Effector memory CD8-positive, alpha-beta T cell (primary cell): ENCODE measurements at regions not wholly inside any gene's neighbourhood (a gene's known extent, or its start where the extent isn't known, plus 50 kb on each side); places are given as distances from the start of the nearest gene placed in this dataset.
"Not testable (repeated sequence)": the region's sequence is repeated elsewhere in the genome, so short reads cannot be mapped to it uniquely, and the experiment has no call there.

Source experiments
- ATAC-seq: fragments of 150-1000 bp; cut with Tn5 transposase; replicated peaks from 2 replicates; pipeline ENCODE4 v1.10.0; 2021; ENCODE audit warnings: mild to moderate bottlenecking, moderate library complexity
- DNase-seq, 3 experiments: peaks; one replicate each; pipeline ENCODE4 v3.0.0; 2021
- H3K27ac Mint-ChIP-seq, 2 donors: one replicate each; pipeline ENCODE4 v1.8.0; 2022; ENCODE audit warnings: mild to moderate bottlenecking in 2 of 2, mixed read lengths in 2 of 2, moderate library complexity in 2 of 2
- H3K27me3 Mint-ChIP-seq, 2 donors: one replicate each; pipeline ENCODE4 v1.8.0; 2022; ENCODE audit warnings: mixed read lengths in 2 of 2
- H3K36me3 Mint-ChIP-seq: one replicate; pipeline ENCODE4 v1.8.0; 2022; ENCODE audit warnings: mild to moderate bottlenecking, moderate library complexity, mixed read lengths; ENCODE audit not compliant: insufficient read depth
- H3K4me1 Mint-ChIP-seq, 2 donors: one replicate each; pipeline ENCODE4 v1.8.0; 2022; ENCODE audit warnings: low read depth in 2 of 2, mixed read lengths in 2 of 2
- H3K4me3 Mint-ChIP-seq, 2 donors: one replicate each; pipeline ENCODE4 v1.8.0; 2022; ENCODE audit warnings: mild to moderate bottlenecking in 2 of 2, mixed read lengths in 2 of 2, moderate library complexity in 2 of 2
- H3K9me3 Mint-ChIP-seq, 2 donors: one replicate each; pipeline ENCODE4 v1.8.0; 2022; ENCODE audit warnings: mixed read lengths in 2 of 2

DNA sequence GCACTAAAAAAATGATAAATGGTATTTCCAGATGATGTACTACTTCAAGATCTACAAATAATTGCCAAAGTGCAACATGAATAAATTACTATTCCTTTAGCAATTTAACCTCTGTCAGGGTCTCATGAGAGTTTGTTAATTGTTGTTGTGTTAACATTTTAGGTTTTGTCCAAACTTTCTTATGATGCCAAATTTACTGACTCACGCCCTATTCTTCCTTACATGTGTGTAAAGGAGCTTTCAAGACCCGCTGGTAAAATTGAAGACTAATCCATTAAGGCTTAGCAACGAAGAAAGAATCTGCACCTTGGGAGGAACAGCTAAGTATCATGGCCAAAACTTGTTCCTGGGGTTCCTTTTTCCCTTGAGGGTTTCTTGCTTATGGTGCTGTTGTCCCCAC, 252.7 kb upstream of the JADE1 start:
- ATAC-seq (no peak), DNase-seq (no peak)
- Mint-ChIP-seq H3K27ac (no peak overlapping the region), H3K4me1 (peaks cover 8 to 11% of the 10 kb centered on the region in 2 donors), H3K4me3 (no peak overlapping the region), H3K36me3 (peaks cover 12% of the 10 kb centered on the region), H3K9me3 (no peaks in the 10 kb centered on the region), H3K27me3 (peaks cover 6 to 17% of the 10 kb centered on the region in 2 donors)

DNA sequence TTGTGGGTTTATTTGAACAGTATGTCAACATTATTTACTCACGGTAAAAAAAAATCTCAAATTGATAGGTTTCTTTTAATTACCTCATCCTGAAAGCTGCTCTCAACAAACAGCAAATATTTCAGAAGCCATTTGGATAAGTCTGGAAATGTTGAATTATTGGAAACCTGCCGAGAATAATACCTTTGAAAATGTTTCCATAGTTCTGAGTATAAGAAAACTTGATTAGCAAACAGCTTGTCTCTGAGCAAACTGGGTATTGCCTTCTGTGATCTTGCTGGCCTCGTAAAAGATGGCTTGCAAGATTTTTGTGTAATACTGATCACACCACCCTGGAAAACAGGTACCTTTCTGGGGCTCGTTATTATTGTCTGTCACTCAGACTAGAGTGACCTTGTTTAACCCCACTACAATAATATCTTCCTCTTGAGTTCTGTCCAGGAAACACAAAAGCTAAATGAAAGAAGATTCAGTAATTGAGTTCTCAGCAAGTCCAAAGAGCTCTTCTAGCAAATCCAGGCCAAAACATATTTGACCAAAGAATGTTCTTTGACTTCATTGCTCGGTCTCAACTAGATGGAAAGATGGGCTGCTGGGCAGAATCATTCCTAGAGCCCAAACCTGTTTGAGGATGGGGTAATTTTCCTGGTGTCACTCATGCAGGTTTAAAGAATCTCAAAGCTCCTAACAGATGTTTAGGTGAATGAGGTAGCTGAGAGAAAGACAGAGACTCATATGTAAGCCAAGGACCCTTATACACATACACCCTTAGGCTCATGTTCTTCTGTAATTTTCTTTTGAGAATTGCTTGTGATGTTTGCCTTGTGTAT, 255.6 kb upstream of the JADE1 start:
- peaks cover 8 to 11% of the 10 kb centered on the region in 2 donors for H3K4me1 Mint-ChIP-seq
- no peaks in the 10 kb centered on the region for H3K9me3 Mint-ChIP-seq
- H3K27ac Mint-ChIP-seq, result peak overlapping the region; percentile 95 to 99
- H3K36me3 Mint-ChIP-seq, result peaks cover 12% of the 10 kb centered on the region
- H3K27me3 Mint-ChIP-seq, result peaks cover 6 to 17% of the 10 kb centered on the region in 2 donors
- no peak for ATAC-seq
- H3K4me3 Mint-ChIP-seq, result peak overlapping the region; percentile 93 to 98
- no peak for DNase-seq

DNA sequence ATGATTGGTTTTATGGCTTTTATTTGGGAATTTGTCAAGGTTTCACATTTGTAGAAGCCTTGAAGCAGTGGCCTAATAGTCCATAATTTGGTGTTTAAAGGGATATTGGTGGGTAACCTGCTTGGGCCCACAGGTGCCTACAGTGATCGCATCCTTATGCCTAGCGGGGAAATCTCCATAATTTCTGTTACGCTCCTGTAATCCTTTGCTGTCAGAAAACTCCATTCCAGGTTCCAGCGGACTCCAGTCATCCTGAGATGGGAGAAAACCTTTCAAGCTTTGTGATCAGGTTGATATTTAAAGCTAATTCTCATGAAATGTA, 257.0 kb upstream of the JADE1 start:
- DNase-seq, result no peak
- peak overlapping the region; percentile 95 to 99 for H3K27ac Mint-ChIP-seq
- H3K4me3 Mint-ChIP-seq, result peak overlapping the region; percentile 93 to 98
- H3K9me3 Mint-ChIP-seq, result no peaks in the 10 kb centered on the region
- peaks cover 12% of the 10 kb centered on the region for H3K36me3 Mint-ChIP-seq
- peaks cover 8 to 11% of the 10 kb centered on the region in 2 donors for H3K4me1 Mint-ChIP-seq
- ATAC-seq, result no peak
- H3K27me3 Mint-ChIP-seq, result peaks cover 6 to 17% of the 10 kb centered on the region in 2 donors

DNA sequence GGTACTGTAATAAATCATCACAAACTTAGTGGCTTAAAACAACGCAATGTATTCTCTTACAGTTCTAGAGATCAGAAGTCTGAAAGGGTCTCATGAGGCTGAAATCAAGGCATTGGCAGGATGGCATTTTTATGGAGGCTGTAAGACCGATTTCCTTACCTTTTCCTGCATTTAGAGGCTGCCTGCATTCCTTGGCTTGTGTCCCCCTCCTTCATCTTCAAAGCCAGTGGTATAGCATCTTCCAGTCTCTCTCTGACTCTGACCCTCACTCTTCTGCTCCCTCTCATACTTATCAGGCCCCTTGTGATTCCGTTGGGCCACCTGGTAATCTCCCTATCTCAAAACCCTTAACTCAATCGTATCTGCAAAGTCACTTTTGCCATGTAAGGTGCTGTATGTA, 258.2 kb upstream of the JADE1 start:
- Mint-ChIP-seq H3K27me3 (peaks cover 12 to 18% of the 10 kb centered on the region in 2 donors), H3K4me3 (no peak overlapping the region), H3K27ac (no peak overlapping the region), H3K4me1 (peaks cover 8 to 11% of the 10 kb centered on the region in 2 donors), H3K9me3 (no peaks in the 10 kb centered on the region), H3K36me3 (peaks cover 12% of the 10 kb centered on the region)
- no peak for ATAC-seq
- no peak for DNase-seq

DNA sequence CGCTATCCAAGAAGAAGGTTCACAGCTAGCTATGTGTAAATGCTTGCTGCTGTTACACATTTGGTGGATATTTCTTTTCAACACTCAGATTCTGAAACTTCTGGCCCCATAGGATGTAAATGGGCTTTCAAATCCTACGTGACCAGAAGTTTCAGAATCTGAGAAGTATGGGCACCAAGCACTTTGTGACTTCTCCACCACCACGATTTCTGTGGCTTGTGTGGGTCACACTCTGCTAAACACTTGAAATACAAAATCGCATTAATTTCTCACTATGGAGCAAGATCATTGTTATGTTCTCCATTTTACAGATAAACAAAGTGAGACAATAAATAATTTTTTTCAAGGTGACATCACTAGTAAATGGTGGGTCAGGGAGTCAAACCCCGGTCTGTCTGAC, 259.4 kb upstream of the JADE1 start:
- Mint-ChIP-seq H3K27me3 (peaks cover 12 to 14% of the 10 kb centered on the region in 2 donors), H3K27ac (no peak overlapping the region), H3K9me3 (no peaks in the 10 kb centered on the region), H3K4me1 (peaks cover 8 to 11% of the 10 kb centered on the region in 2 donors), H3K4me3 (no peak overlapping the region), H3K36me3 (peaks cover 12% of the 10 kb centered on the region)
- DNase-seq, result no peak
- no peak for ATAC-seq

DNA sequence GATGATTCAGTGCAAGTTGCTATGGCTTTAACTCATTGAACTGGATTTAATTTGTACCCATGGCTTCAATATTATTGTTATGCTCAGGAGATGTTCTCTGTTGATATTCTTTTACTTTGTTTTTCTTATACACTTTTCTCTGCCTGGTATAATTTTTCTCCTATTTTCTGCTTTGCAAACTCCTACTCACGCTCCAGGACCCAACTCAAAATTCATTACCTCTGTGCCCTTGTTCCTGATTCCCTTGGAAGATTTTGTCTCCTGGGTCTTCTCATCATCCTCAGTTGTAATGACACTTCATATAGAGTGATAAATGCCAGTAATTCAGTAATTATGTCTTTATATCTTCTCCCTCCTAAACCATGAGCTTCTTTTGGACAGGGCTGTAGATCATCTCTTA, 259.9 kb upstream of the JADE1 start:
- no peaks in the 10 kb centered on the region for H3K9me3 Mint-ChIP-seq
- H3K36me3 Mint-ChIP-seq, result peaks cover 12% of the 10 kb centered on the region
- no peak overlapping the region for H3K27ac Mint-ChIP-seq
- peaks cover 8 to 11% of the 10 kb centered on the region in 2 donors for H3K4me1 Mint-ChIP-seq
- no peak for DNase-seq
- H3K27me3 Mint-ChIP-seq, result peaks cover 10 to 12% of the 10 kb centered on the region in 2 donors
- ATAC-seq, result no peak
- no peak overlapping the region for H3K4me3 Mint-ChIP-seq

DNA sequence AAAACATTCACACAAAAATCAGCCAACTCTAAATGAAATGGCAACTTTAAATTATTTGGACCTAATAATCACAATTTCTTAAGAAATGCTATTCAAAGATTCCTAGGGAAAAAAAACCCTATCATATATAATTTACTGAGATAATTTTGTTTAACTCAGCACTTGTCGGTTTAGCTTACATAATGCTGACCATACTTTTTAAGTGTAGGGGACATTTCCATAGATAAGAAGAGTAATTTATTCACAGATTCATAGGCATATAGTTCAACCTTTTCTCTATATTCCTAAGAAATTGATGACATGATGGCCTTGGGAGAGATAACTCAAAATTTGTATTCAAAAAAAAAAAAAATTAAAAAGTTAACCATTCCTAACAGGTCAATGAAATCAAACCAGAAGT, 260.8 kb upstream of the PGRMC2 start:
- Mint-ChIP-seq H3K4me3 (no peak overlapping the region), H3K4me1 (peaks cover 5 to 7% of the 10 kb centered on the region in 2 donors), H3K27ac (no peak overlapping the region), H3K36me3 (peaks cover 9% of the 10 kb centered on the region), H3K27me3 (peaks cover 12 to 16% of the 10 kb centered on the region in 2 donors), H3K9me3 (no peaks in the 10 kb centered on the region)
- ATAC-seq (no peak), DNase-seq (no peak)

DNA sequence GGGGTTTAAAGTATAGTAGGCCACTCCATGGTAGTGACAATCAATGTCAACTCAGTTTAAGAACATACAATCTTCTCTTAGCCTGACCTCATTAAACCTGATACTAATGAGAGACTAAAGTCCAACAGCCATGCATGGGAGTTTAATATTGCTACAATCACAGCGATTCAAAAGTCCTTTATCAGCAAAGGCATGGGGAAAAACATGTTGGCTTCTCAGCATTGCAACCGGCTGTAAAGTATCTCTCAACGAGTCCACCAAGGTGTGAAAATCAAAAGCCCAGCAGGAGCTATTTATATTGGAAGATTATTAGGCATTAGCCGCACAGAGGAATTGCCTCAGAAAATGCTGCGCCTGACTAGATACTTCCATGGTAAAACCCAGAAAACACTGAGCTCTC, 256.7 kb upstream of the PGRMC2 start:
- no peaks in the 10 kb centered on the region for H3K4me1 Mint-ChIP-seq
- ATAC-seq, result no peak
- H3K36me3 Mint-ChIP-seq, result no peaks in the 10 kb centered on the region
- H3K4me3 Mint-ChIP-seq, result no peak overlapping the region
- H3K27me3 Mint-ChIP-seq, result peaks cover 16 to 25% of the 10 kb centered on the region in 2 donors
- H3K9me3 Mint-ChIP-seq, result no peaks in the 10 kb centered on the region
- DNase-seq, result no peak
- no peak overlapping the region for H3K27ac Mint-ChIP-seq

DNA sequence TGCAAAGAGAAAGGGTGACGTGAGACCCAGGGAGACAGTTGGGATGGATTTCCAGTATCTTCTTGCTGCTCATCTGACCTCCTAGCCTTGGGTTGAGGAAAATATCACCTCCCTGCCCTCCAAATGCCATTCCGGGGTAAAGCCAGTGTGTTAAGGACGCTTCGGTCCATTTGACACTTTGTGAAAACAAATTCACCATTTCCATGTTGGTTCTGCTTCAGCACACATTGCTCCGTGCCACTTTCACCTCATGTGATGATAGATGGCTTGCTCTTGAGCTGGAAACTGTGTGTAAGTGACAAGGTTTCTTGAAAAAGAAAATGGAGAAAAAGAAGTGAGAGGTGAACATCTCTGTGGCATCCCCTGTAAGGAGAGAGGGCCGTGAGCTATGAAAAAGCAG, 256.1 kb upstream of the PGRMC2 start:
- no peaks in the 10 kb centered on the region for H3K9me3 Mint-ChIP-seq
- H3K27me3 Mint-ChIP-seq, result peaks cover 20 to 30% of the 10 kb centered on the region in 2 donors
- no peaks in the 10 kb centered on the region for H3K36me3 Mint-ChIP-seq
- H3K27ac Mint-ChIP-seq, result no peak overlapping the region
- no peaks in the 10 kb centered on the region for H3K4me1 Mint-ChIP-seq
- no peak overlapping the region for H3K4me3 Mint-ChIP-seq
- DNase-seq (no peak), ATAC-seq (no peak)

DNA sequence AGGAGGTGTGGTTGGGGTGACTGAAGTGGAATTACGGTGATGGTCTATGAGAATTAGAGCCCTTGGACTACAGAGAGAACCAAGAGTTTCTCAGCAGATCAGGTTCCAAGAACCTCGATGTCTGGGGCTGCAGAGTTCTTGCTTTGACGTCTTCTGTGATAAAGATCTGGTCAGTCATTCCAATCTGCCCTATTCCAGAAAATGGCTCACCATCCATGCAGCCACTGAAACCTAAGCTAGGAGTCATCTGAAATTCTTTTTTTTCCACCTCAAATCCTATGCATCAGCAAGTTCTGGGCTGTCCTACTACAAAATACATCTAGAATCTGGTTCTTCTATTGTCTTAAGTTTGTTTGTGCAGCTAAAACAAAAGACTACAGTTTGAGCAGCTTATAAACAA, 254.4 kb upstream of the PGRMC2 start:
- Mint-ChIP-seq H3K9me3 (no peaks in the 10 kb centered on the region), H3K4me3 (no peak overlapping the region), H3K4me1 (no peaks in the 10 kb centered on the region), H3K36me3 (no peaks in the 10 kb centered on the region), H3K27me3 (peaks cover 22 to 31% of the 10 kb centered on the region in 2 donors), H3K27ac (no peak overlapping the region)
- ATAC-seq (no peak), DNase-seq (no peak)

DNA sequence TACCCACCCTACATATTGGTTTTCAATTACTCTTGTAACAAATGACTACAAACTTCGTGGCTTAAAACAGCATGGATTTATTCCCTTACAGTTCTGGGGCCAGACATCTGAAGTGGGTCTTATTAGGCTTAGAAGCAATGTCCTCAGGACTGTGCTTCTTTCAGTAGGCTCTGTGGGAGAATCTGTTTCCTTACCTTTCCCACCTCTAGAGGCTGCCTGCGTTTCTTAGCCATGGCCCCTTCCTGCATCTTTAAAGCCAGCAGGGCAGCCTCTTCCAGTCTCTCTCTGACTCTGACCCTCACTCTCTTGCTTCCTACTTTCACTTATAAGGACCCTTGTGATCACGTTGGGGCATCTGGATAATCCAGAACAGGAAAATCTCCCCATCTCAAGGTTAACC, 252.5 kb upstream of the PGRMC2 start:
- peaks cover 28 to 31% of the 10 kb centered on the region in 2 donors for H3K27me3 Mint-ChIP-seq
- H3K36me3 Mint-ChIP-seq, result no peaks in the 10 kb centered on the region
- no peaks in the 10 kb centered on the region for H3K4me1 Mint-ChIP-seq
- no peak overlapping the region for H3K4me3 Mint-ChIP-seq
- ATAC-seq (no peak), DNase-seq (no peak)
- no peaks in the 10 kb centered on the region for H3K9me3 Mint-ChIP-seq
- H3K27ac Mint-ChIP-seq, result no peak overlapping the region

DNA sequence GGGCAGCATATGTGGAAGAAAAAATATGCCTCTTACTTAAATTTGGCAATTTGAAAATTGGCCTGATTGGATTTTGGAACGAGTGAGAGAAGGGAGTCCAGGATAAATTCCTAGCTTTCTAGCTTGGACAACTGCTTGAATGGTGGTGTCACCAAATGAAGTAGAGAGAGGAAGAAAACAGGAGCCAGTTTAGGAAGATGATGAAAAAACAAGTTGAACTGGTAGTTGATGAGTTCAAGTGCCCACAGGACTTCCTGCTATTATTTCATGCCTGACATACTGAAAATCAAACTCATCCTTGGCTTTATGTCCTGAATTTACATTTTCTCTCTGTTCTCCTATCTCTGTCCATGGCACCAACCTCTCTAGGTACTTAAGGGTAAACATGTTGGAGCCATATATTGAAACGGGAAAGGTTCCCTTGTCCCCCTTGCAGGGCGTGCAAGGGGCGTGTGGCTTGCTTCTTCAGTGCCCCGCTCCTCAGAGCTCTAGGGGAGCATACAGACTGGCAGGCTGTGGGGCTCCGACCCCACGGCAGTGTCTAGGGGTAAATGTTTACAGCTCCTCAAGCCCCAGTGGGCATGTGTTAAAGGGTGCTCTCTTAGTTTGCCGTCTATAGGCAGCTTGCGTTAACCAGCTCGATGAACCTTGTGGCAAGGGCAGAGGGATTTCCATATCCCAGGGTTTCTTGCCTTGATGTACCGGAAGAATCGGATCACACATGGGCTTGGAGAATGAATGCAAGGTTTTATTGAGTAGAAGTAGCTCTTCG, 250.7 kb upstream of the PGRMC2 start:
- Mint-ChIP-seq H3K27ac (no peak overlapping the region), H3K4me1 (no peaks in the 10 kb centered on the region), H3K36me3 (no peaks in the 10 kb centered on the region), H3K4me3 (no peak overlapping the region), H3K27me3 (peaks cover 32 to 43% of the 10 kb centered on the region in 2 donors), H3K9me3 (no peaks in the 10 kb centered on the region)
- ATAC-seq (no peak), DNase-seq (no peak)

DNA sequence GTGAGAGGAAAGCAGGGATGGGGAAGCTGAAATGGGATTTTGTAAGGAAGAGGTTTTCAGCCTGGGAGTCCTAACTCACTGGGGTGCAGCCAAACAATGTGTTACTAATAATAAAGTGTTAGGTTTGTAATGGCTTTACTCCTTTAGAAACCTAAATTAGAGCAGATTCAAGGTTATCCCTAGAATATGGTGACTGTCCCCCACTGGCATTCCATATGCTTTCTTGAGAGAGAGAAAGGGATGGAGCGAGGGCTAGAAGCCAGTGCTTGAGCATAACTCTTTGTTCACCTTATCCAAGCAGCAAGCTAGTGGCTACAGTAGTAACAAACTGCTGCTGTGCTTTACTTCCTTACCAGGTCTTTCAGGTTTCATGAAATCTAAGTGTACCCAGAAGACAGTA, 249.1 kb upstream of the PGRMC2 start:
- Mint-ChIP-seq H3K4me3 (no peak overlapping the region), H3K4me1 (no peaks in the 10 kb centered on the region), H3K27ac (no peak overlapping the region), H3K27me3 (peaks cover 30 to 55% of the 10 kb centered on the region in 2 donors), H3K9me3 (no peaks in the 10 kb centered on the region), H3K36me3 (no peaks in the 10 kb centered on the region)
- no peak for ATAC-seq
- no peak for DNase-seq

DNA sequence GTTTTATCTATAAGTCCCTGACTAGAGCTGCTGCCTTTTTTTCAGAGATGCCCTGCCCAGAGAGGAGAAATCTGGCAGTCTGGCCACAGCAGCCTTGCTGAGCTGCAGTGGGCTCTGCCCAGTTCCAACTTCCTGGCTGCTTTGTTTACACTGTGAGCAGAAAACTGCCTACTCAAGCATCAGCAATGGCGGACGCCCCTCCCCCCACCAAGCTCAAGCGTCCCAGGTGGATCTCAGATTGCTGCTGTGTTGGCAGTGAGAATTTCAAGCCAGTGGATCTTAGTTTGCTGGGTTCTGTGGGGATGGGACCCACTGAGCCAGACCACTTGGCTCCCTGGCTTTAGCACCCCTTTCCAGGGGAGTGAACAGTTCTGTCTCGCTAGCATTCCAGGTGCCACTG, 247.9 kb upstream of the PGRMC2 start:
- not testable (repeated sequence) for H3K4me1 Mint-ChIP-seq, DNase-seq, H3K4me3 Mint-ChIP-seq, H3K27ac Mint-ChIP-seq, ATAC-seq, H3K9me3 Mint-ChIP-seq, H3K36me3 Mint-ChIP-seq
- H3K27me3 Mint-ChIP-seq, result peaks cover 30 to 53% of the 10 kb centered on the region in 2 donors
